B cell (primary cell): ENCODE measurements at regions not wholly inside any gene's neighbourhood (a gene's known extent, or its start where the extent isn't known, plus 50 kb on each side); places are given as distances from the start of the nearest gene placed in this dataset.

Experiments used
- ATAC-seq: fragments of 200-7000 bp; cut with Tn5 transposase; one replicate; pipeline ENCODE4 v1.10.0; 2021; ENCODE audit warnings: low read depth, mild to moderate bottlenecking, moderate number of reproducible peaks, moderate library complexity
- CTCF ChIA-PET: fragments of 350-600 bp; sonication (Branson Sonifier 250); formaldehyde crosslinking; loops from one replicate; lab custom pipeline; 2021; ENCODE audit warnings: antibody characterized with exemption, inconsistent platforms; lab: Charles Lee
- POLR2A ChIA-PET: fragments of 350-600 bp; sonication (Branson Sonifier 250); formaldehyde crosslinking; loops from one replicate; lab custom pipeline; 2021; ENCODE audit warnings: antibody characterized with exemption; lab: Charles Lee
- DNase-seq: peaks from one replicate; pipeline ENCODE4 v3.0.0; 2013
- H2AFZ ChIP-seq: 2 replicates; pipeline ENCODE4 v1.6.1; 2012; ENCODE audit warnings: mild to moderate bottlenecking, low read depth, low read length; ENCODE audit not compliant: insufficient read depth, poor library complexity, severe bottlenecking
- H3K27ac ChIP-seq, 2 donors: 1 replicate in 1 of 2; 2 replicates in 1 of 2; pipeline ENCODE4 v1.5.1; 2012 to 2013; ENCODE audit warnings: low read length in 2 of 2, mild to moderate bottlenecking in 2 of 2, moderate library complexity in 1 of 2
- H3K27me3 ChIP-seq, 4 experiments: fragments of 200-600 bp in 1 of 4; sonication (generic) in 1 of 4; replicated peaks in 1 of 4; 1 replicate in 2 of 4; 2 replicates in 2 of 4; pipeline versions ENCODE4 v1.6.1 to v1.7.0; 2013 to 2016; ENCODE audit warnings: low read length in 3 of 4, mild to moderate bottlenecking in 2 of 4, mixed read lengths in 1 of 4, moderate library complexity in 1 of 4; ENCODE audit not compliant: insufficient read depth in 4 of 4, control insufficient read depth in 3 of 4; ENCODE audit errors: control extremely low read depth in 1 of 4
- H3K36me3 ChIP-seq, 2 experiments: replicated peaks in 1 of 2; 1 replicate in 1 of 2; 2 replicates in 1 of 2; pipeline versions ENCODE4 v1.6.1 to v1.7.1; 2013; ENCODE audit warnings: low read length in 1 of 2; ENCODE audit not compliant: insufficient read depth in 2 of 2, control insufficient read depth in 1 of 2; ENCODE audit errors: control extremely low read depth in 1 of 2, extremely low read depth in 1 of 2
- H3K4me1 ChIP-seq, 2 donors: fragments of 200-600 bp in 1 of 2; sonication (generic) in 1 of 2; 1 replicate in 1 of 2; 2 replicates in 1 of 2; pipeline versions ENCODE4 v1.5.1 to v1.6.1; 2013 to 2017; ENCODE audit warnings: low read length in 2 of 2; ENCODE audit not compliant: control insufficient read depth in 2 of 2, insufficient read depth in 2 of 2
- H3K4me2 ChIP-seq: replicated peaks from 2 replicates; pipeline ENCODE3; 2012; ENCODE audit warnings: mild to moderate bottlenecking, low read depth, low read length; ENCODE audit not compliant: poor library complexity, severe bottlenecking
- H3K4me3 ChIP-seq, 5 experiments: fragments of 200-600 bp in 1 of 5; sonication (generic) in 1 of 5; 1 replicate in 3 of 5; 2 replicates in 2 of 5; pipeline versions ENCODE4 v1.5.1 to v1.7.0; 2011 to 2016; ENCODE audit warnings: low read length in 4 of 5, mild to moderate bottlenecking in 4 of 5, low read depth in 2 of 5, control low read depth in 1 of 5, moderate library complexity in 1 of 5; ENCODE audit not compliant: insufficient read depth in 1 of 5; ENCODE audit errors: control extremely low read depth in 1 of 5, extremely low read depth in 1 of 5
- H3K79me2 ChIP-seq: fragments of 200-600 bp; sonication (generic); one replicate; pipeline ENCODE4 v1.6.0; 2016; ENCODE audit warnings: low read length; ENCODE audit not compliant: control insufficient read depth, insufficient read depth
- H3K9ac ChIP-seq: fragments of 200-600 bp; sonication (generic); 2 replicates; pipeline ENCODE4 v1.6.1; 2017; ENCODE audit warnings: mild to moderate bottlenecking, low read length, moderate library complexity
- H3K9me3 ChIP-seq, 3 donors: one replicate each; pipeline versions ENCODE4 v1.6.1 to v1.7.1; 2013; ENCODE audit warnings: low read length in 2 of 3; ENCODE audit not compliant: control insufficient read depth in 2 of 3, insufficient read depth in 1 of 3; ENCODE audit errors: control extremely low read depth in 1 of 3
- H4K20me1 ChIP-seq: 2 replicates; pipeline ENCODE4 v1.6.0; 2012; ENCODE audit warnings: mild to moderate bottlenecking, low read length; ENCODE audit not compliant: insufficient read depth, control insufficient read depth, poor library complexity, severe bottlenecking
- H3K27ac Mint-ChIP-seq: one replicate; pipeline ENCODE4 v1.8.0; 2021; ENCODE audit warnings: mixed read lengths
- H3K27me3 Mint-ChIP-seq: one replicate; pipeline ENCODE4 v1.8.0; 2021; ENCODE audit warnings: mixed read lengths
- H3K4me1 Mint-ChIP-seq: one replicate; pipeline ENCODE4 v1.8.0; 2021; ENCODE audit warnings: mixed read lengths
- H3K4me3 Mint-ChIP-seq: one replicate; pipeline ENCODE4 v1.8.0; 2021; ENCODE audit warnings: mixed read lengths
- H3K9me3 Mint-ChIP-seq: one replicate; pipeline ENCODE4 v1.8.0; 2022; ENCODE audit warnings: mixed read lengths; ENCODE audit not compliant: insufficient read depth
- CTCF ChIP-seq: fragments of 200-600 bp; IDR thresholded peaks from one replicate; pipeline ENCODE4 v1.8.0; 2022; ENCODE audit warnings: antibody characterized with exemption, mild to moderate bottlenecking
- EZH2 ChIP-seq: IDR thresholded peaks from 2 replicates; pipeline ENCODE4 v1.6.1; 2012; ENCODE audit warnings: borderline replicate concordance, low read depth, mild to moderate bottlenecking, moderate library complexity, low read length; ENCODE audit not compliant: insufficient read depth, poor library complexity, severe bottlenecking
- WGBS: methylation state at CpG from one replicate; pipeline ENCODE4 v1.1.5; 2013; ENCODE audit warnings: missing lambda C conversion rate; ENCODE audit not compliant: insufficient coverage; 5-methylcytosine and 5-hydroxymethylcytosine counted together
- intact Hi-C: fragments of 100-400 bp; cut with micrococcal nuclease; formaldehyde crosslinking; loops from one replicate; pipeline ENCODE4 v1.10.0; 2022

- Mint-ChIP-seq H3K27me3 (no peaks in the 10 kb centered on the region), H3K9me3 (no peaks in the 10 kb centered on the region), H3K27ac (no peak overlapping the region), H3K4me3 (no peak overlapping the region), H3K4me1 (no peaks in the 10 kb centered on the region)
- no peaks in the 10 kb centered on the region for H3K4me1 ChIP-seq
- no peaks in the 10 kb centered on the region for H4K20me1 ChIP-seq
- intact Hi-C loops, result no loop called here
- no CpG with 5 or more reads among the region's 3 CpGs for WGBS
- no peak overlapping the region for H2AFZ ChIP-seq
- DNase-seq, result no peak
- H3K9ac ChIP-seq, result no peak overlapping the region
- no peak overlapping the region for H3K4me2 ChIP-seq
- H3K79me2 ChIP-seq, result no peaks in the 10 kb centered on the region
- no peaks in the 10 kb centered on the region for H3K9me3 ChIP-seq
- no peaks in the 10 kb centered on the region for H3K36me3 ChIP-seq
- no peak overlapping the region for H3K4me3 ChIP-seq
- CTCF ChIA-PET, result no interaction called here
- POLR2A ChIA-PET, result no interaction called here
- no peak for ATAC-seq
- H3K27ac ChIP-seq, result no peak overlapping the region
- H3K27me3 ChIP-seq, result no peaks in the 10 kb centered on the region
- TF ChIP-seq CTCF, result no peak
- TF ChIP-seq EZH2, result no peak
Measured at GRCh38 chr2:164439885-164440284, 181.4 kb downstream of the GRB14 start.

GRCh38 chr2:164439235-164439634 lies 182.0 kb downstream of the GRB14 start:
- no peak overlapping the region for H3K9ac ChIP-seq
- H3K79me2 ChIP-seq, result no peaks in the 10 kb centered on the region
- no peaks in the 10 kb centered on the region for H3K4me1 ChIP-seq
- DNase-seq, result no peak
- POLR2A ChIA-PET, result no interaction called here
- H3K4me3 ChIP-seq, result no peak overlapping the region
- H2AFZ ChIP-seq, result no peak overlapping the region
- no peak for ATAC-seq
- no peaks in the 10 kb centered on the region for H3K9me3 ChIP-seq
- Mint-ChIP-seq H3K9me3 (no peaks in the 10 kb centered on the region), H3K27ac (no peak overlapping the region), H3K27me3 (no peaks in the 10 kb centered on the region), H3K4me1 (no peaks in the 10 kb centered on the region), H3K4me3 (no peak overlapping the region)
- H4K20me1 ChIP-seq, result no peaks in the 10 kb centered on the region
- CTCF ChIA-PET, result no interaction called here
- H3K27ac ChIP-seq, result no peak overlapping the region
- H3K27me3 ChIP-seq, result no peaks in the 10 kb centered on the region
- no peak overlapping the region for H3K4me2 ChIP-seq
- no peaks in the 10 kb centered on the region for H3K36me3 ChIP-seq
- intact Hi-C loops, result no loop called here
- TF ChIP-seq CTCF (no peak), EZH2 (no peak)
